HEK293 (cell line): ENCODE measurements at regions not wholly inside any gene's neighbourhood (a gene's known extent, or its start where the extent isn't known, plus 50 kb on each side); places are given as distances from the start of the nearest gene placed in this dataset.

Experiments used
- HOXC10 ChIP-seq: sonication (generic); formaldehyde crosslinking; IDR thresholded peaks from 2 replicates; pipeline ENCODE4 v1.8.1; 2023; ENCODE audit warnings: mild to moderate bottlenecking, missing genetic modification reagents
- ZEB2 ChIP-seq: fragments of 450-650 bp; formaldehyde crosslinking; IDR thresholded peaks from 2 replicates; pipeline ENCODE4 v1.5.1; 2016; ENCODE audit warnings: missing biosample characterization, missing genetic modification characterization
- ZNF354C ChIP-seq: fragments of 450-650 bp; formaldehyde crosslinking; IDR thresholded peaks from 2 replicates; pipeline ENCODE4 v1.5.1; 2016; ENCODE audit warnings: missing biosample characterization, missing genetic modification characterization, low read depth, borderline replicate concordance
- TF ChIP-seq, protein P1 (sequence below): fragments of 450-650 bp; formaldehyde crosslinking; IDR thresholded peaks from 2 replicates; pipeline ENCODE4 v1.5.1; 2016; ENCODE audit warnings: missing biosample characterization, missing genetic modification characterization

DNA sequence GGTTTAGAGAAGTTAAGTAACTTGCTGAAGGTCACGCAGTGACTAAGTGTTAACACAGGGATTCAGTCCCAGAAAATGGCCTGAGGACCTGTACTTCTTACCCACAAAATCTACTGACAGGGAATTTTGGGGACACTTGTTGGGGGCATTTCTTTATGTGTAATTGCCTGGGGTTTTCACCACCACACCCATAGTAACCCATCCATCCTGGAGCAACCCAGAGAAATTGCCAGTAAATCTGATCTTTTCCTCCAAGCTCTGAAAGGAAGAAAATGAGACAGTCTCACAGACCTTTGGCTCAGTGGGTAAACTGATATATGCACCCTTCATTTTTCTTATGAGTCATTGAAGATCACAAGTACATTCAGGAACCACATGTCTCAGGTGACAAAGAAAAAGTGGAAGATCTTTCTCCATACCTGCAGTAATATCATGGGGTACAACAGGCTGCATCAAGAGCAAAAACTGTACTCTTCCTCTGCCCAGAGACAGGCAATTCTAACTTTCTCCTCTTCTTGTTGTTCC is 81.0 kb downstream of the NOG start:
- TF ChIP-seq, protein P1, sequence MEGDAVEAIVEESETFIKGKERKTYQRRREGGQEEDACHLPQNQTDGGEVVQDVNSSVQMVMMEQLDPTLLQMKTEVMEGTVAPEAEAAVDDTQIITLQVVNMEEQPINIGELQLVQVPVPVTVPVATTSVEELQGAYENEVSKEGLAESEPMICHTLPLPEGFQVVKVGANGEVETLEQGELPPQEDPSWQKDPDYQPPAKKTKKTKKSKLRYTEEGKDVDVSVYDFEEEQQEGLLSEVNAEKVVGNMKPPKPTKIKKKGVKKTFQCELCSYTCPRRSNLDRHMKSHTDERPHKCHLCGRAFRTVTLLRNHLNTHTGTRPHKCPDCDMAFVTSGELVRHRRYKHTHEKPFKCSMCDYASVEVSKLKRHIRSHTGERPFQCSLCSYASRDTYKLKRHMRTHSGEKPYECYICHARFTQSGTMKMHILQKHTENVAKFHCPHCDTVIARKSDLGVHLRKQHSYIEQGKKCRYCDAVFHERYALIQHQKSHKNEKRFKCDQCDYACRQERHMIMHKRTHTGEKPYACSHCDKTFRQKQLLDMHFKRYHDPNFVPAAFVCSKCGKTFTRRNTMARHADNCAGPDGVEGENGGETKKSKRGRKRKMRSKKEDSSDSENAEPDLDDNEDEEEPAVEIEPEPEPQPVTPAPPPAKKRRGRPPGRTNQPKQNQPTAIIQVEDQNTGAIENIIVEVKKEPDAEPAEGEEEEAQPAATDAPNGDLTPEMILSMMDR = no peak
- no peak for TF ChIP-seq HOXC10 (CRISPR knock-in tag)
- no peak for TF ChIP-seq ZEB2 (tag by site-specific recombination)
- TF ChIP-seq ZNF354C = no peak
